IMR-90 (cell line): ENCODE measurements at regions not wholly inside any gene's neighbourhood (a gene's known extent, or its start where the extent isn't known, plus 50 kb on each side); places are given as distances from the start of the nearest gene placed in this dataset.

Experiments
- ATAC-seq: fragments of 200-7000 bp; cut with Tn5 transposase; 2 replicates; pipeline ENCODE4 v1.9.1; 2020; ENCODE audit warnings: low read depth, mild to moderate bottlenecking, moderate library complexity
- BruUV-seq: library from RNA; stranded (reverse); fragments of 400-500 nt; replicated peaks from 2 replicates; lab custom pipeline; 2021; lab: Mats Ljungman, UMichigan
- CTCF ChIA-PET: fragments of 300-600 bp; formaldehyde crosslinking; extraction: SDS; loops from one replicate; lab custom pipeline; 2021; ENCODE audit warnings: antibody characterized with exemption; lab: Yijun Ruan, JAX
- POLR2A ChIA-PET: fragments of 300-600 bp; sonication (Branson Sonifier 250); formaldehyde crosslinking; loops from one replicate; lab custom pipeline; 2022; ENCODE audit warnings: antibody characterized with exemption; ENCODE audit not compliant: unreplicated experiment; lab: Charles Lee
- DNase-seq: peaks from one replicate; pipeline ENCODE4 v3.0.0; 2013
- H2AFZ ChIP-seq: replicated peaks from 2 replicates; pipeline ENCODE3; 2013; ENCODE audit warnings: low read length, mild to moderate bottlenecking; ENCODE audit not compliant: poor library complexity
- H2AK5ac ChIP-seq: 2 replicates; pipeline ENCODE4 v1.6.1; 2013; ENCODE audit warnings: low read depth, low read length, inconsistent platforms
- H2AK9ac ChIP-seq: replicated peaks from 2 replicates; pipeline ENCODE3; 2013; ENCODE audit warnings: mild to moderate bottlenecking, low read depth, low read length, moderate library complexity; ENCODE audit not compliant: poor library complexity
- H2BK120ac ChIP-seq: 2 replicates; pipeline ENCODE4 v1.6.1; 2013; ENCODE audit warnings: low read depth, low read length, inconsistent platforms
- H2BK15ac ChIP-seq: 3 replicates; pipeline ENCODE4 v1.6.1; 2013; ENCODE audit warnings: low read depth, low read length, inconsistent platforms
- H2BK20ac ChIP-seq: 2 replicates; pipeline ENCODE4 v1.6.1; 2013; ENCODE audit warnings: low read depth, mild to moderate bottlenecking, inconsistent platforms, low read length, moderate library complexity
- H2BK5ac ChIP-seq: 2 replicates; pipeline ENCODE4 v1.6.1; 2013; ENCODE audit warnings: mild to moderate bottlenecking, low read depth, low read length, inconsistent platforms; ENCODE audit not compliant: poor library complexity, severe bottlenecking
- H3K14ac ChIP-seq: replicated peaks from 2 replicates; pipeline ENCODE4 v1.6.1; 2013; ENCODE audit warnings: low read depth, low read length, inconsistent platforms
- H3K18ac ChIP-seq: 2 replicates; pipeline ENCODE4 v1.6.1; 2013; ENCODE audit warnings: low read depth, low read length, control low read depth
- H3K23ac ChIP-seq: 2 replicates; pipeline ENCODE4 v1.6.1; 2013; ENCODE audit warnings: low read depth, low read length, inconsistent platforms
- H3K27ac ChIP-seq: 2 replicates; pipeline ENCODE4 v1.5.1; 2013; ENCODE audit warnings: mild to moderate bottlenecking, control low read depth, low read length; ENCODE audit not compliant: insufficient read depth
- H3K27me3 ChIP-seq: 2 replicates; pipeline ENCODE4 v1.6.1; 2013; ENCODE audit warnings: low read length; ENCODE audit not compliant: control insufficient read depth, insufficient read depth
- H3K36me3 ChIP-seq: 2 replicates; pipeline ENCODE4 v1.6.1; 2013; ENCODE audit warnings: low read length, mixed read lengths; ENCODE audit not compliant: control insufficient read depth, insufficient read depth
- H3K4ac ChIP-seq: 2 replicates; pipeline ENCODE4 v1.6.1; 2013; ENCODE audit warnings: low read depth, low read length, inconsistent platforms
- H3K4me1 ChIP-seq: 2 replicates; pipeline ENCODE4 v1.6.1; 2013; ENCODE audit warnings: low read length, mixed read lengths; ENCODE audit not compliant: control insufficient read depth, insufficient read depth
- H3K4me2 ChIP-seq: 2 replicates; pipeline ENCODE4 v1.6.1; 2013; ENCODE audit warnings: low read depth, mild to moderate bottlenecking, control low read depth, low read length, moderate library complexity
- H3K4me3 ChIP-seq: 2 replicates; pipeline ENCODE4 v1.5.1; 2013; ENCODE audit warnings: low read depth, mild to moderate bottlenecking, control low read depth, low read length, moderate library complexity; ENCODE audit not compliant: insufficient read depth
- H3K56ac ChIP-seq: 2 replicates; pipeline ENCODE4 v1.6.1; 2013; ENCODE audit warnings: low read length, inconsistent platforms; ENCODE audit not compliant: insufficient read depth; ENCODE audit errors: extremely low read depth
- H3K79me1 ChIP-seq, 2 experiments: 2 replicates each; pipeline ENCODE4 v1.6.1; 2013; ENCODE audit warnings: low read length in 2 of 2, inconsistent platforms in 1 of 2, low read depth in 1 of 2
- H3K9ac ChIP-seq: 2 replicates; pipeline ENCODE4 v1.6.1; 2013; ENCODE audit warnings: low read depth, low read length, control low read depth
- H3K9me1 ChIP-seq: 2 replicates; pipeline ENCODE4 v1.6.1; 2013; ENCODE audit warnings: low read length, inconsistent platforms; ENCODE audit not compliant: insufficient read depth
- H3K9me3 ChIP-seq: 2 replicates; pipeline ENCODE4 v1.6.1; 2013; ENCODE audit warnings: low read length; ENCODE audit not compliant: control insufficient read depth, insufficient read depth
- H4K20me1 ChIP-seq: 2 replicates; pipeline ENCODE4 v1.6.1; 2013; ENCODE audit warnings: low read length, inconsistent platforms; ENCODE audit not compliant: insufficient read depth
- H4K5ac ChIP-seq: 2 replicates; pipeline ENCODE4 v1.6.1; 2013; ENCODE audit warnings: mild to moderate bottlenecking, low read depth, low read length, control low read depth
- H4K8ac ChIP-seq, 2 experiments: 2 replicates each; pipeline ENCODE4 v1.6.1; 2013; ENCODE audit warnings: low read depth in 2 of 2, low read length in 2 of 2, control low read depth in 1 of 2, inconsistent platforms in 1 of 2
- H4K91ac ChIP-seq: 2 replicates; pipeline ENCODE4 v1.6.1; 2013; ENCODE audit warnings: low read depth, low read length, inconsistent platforms; ENCODE audit not compliant: insufficient read depth
- BHLHE40 ChIP-seq: fragments of 150-350 bp; IDR thresholded peaks from 2 replicates; pipeline ENCODE4 v1.6.1; 2016; ENCODE audit warnings: mild to moderate bottlenecking, low read depth, low read length
- CEBPB ChIP-seq: IDR thresholded peaks from 2 replicates; pipeline ENCODE4 v1.6.1; 2012; ENCODE audit warnings: low read depth, low read length, improper control_type of control experiment
- CHD1 ChIP-seq: IDR thresholded peaks from 2 replicates; pipeline ENCODE4 v1.6.1; 2012; ENCODE audit warnings: low read depth, low read length, improper control_type of control experiment
- FOS ChIP-seq: fragments of 150-350 bp; IDR thresholded peaks from 2 replicates; pipeline ENCODE4 v1.6.1; 2016; ENCODE audit warnings: low read depth, low read length
- MAFK ChIP-seq: IDR thresholded peaks from 2 replicates; pipeline ENCODE4 v1.6.1; 2012; ENCODE audit warnings: low read depth, low read length, improper control_type of control experiment
- MAZ ChIP-seq: IDR thresholded peaks from 2 replicates; pipeline ENCODE4 v1.6.1; 2012; ENCODE audit warnings: low read depth, mild to moderate bottlenecking, low read length, improper control_type of control experiment, moderate library complexity, borderline replicate concordance
- MXI1 ChIP-seq: IDR thresholded peaks from 2 replicates; pipeline ENCODE4 v1.6.1; 2012; ENCODE audit warnings: low read depth, mild to moderate bottlenecking, low read length, moderate library complexity, borderline replicate concordance
- NFE2L2 ChIP-seq: fragments of 150-350 bp; IDR thresholded peaks from 2 replicates; pipeline ENCODE4 v1.6.1; 2016; ENCODE audit warnings: low read depth, mild to moderate bottlenecking, low read length
- POLR2A ChIP-seq: IDR thresholded peaks from 2 replicates; pipeline ENCODE4 v1.6.1; 2012; ENCODE audit warnings: mild to moderate bottlenecking, low read depth, low read length
- RAD21 ChIP-seq: IDR thresholded peaks from 2 replicates; pipeline ENCODE4 v1.6.1; 2012; ENCODE audit warnings: low read length, improper control_type of control experiment
- RCOR1 ChIP-seq: IDR thresholded peaks from 2 replicates; pipeline ENCODE4 v1.6.1; 2012; ENCODE audit warnings: mild to moderate bottlenecking, low read length, improper control_type of control experiment; ENCODE audit not compliant: insufficient replicate concordance
- RFX5 ChIP-seq: IDR thresholded peaks from 2 replicates; pipeline ENCODE4 v1.8.0; 2012; ENCODE audit warnings: low read depth, mild to moderate bottlenecking, low read length, moderate library complexity
- SMC3 ChIP-seq: fragments of 150-350 bp; IDR thresholded peaks from 2 replicates; pipeline ENCODE4 v1.6.1; 2016; ENCODE audit warnings: low read depth, mild to moderate bottlenecking, antibody characterized with exemption, low read length, moderate library complexity
- WGBS, 2 experiments: methylation state at CpG; one replicate each; pipeline versions ENCODE4 v1.1.5 to v1.1.7; 2013; ENCODE audit warnings: missing lambda C conversion rate in 2 of 2; ENCODE audit not compliant: insufficient read length in 1 of 2; ENCODE audit errors: extremely low coverage in 2 of 2; 5-methylcytosine and 5-hydroxymethylcytosine counted together
- dilution Hi-C: fragments of 300-500 bp; cut with HindIII; formaldehyde crosslinking; loops from one replicate; pipeline ENCODE4 v1.14.3; 2018; ENCODE audit warnings: low sequenced_read_pairs; ENCODE audit not compliant: unreplicated experiment
- in situ Hi-C: fragments of 300-500 bp; cut with MboI; formaldehyde crosslinking; loops from 3 replicates; pipeline ENCODE4 v1.14.3; 2019; ENCODE audit warnings: low sequenced_read_pairs, inconsistent platforms, mixed read lengths
- intact Hi-C: fragments of 100-400 bp; cut with micrococcal nuclease; formaldehyde crosslinking; loops from 2 replicates; pipeline ENCODE4 v1.10.0; 2022
- TF ChIP-seq, protein P1 (sequence below): fragments of 150-350 bp; IDR thresholded peaks from 2 replicates; pipeline ENCODE4 v1.6.1; 2016; ENCODE audit warnings: low read depth, mild to moderate bottlenecking, low read length, moderate library complexity, borderline replicate concordance
- TF ChIP-seq, protein P2 (sequence below): fragments of 150-350 bp; IDR thresholded peaks from 2 replicates; pipeline ENCODE4 v1.6.1; 2017; ENCODE audit warnings: mild to moderate bottlenecking, antibody characterized with exemption, low read length, low read depth
- TF ChIP-seq, protein P3 (sequence below): conservative IDR thresholded peaks from 2 replicates; pipeline ENCODE4 v1.5.1; 2012; ENCODE audit warnings: mild to moderate bottlenecking, low read depth, low read length, improper control_type of control experiment

DNA sequence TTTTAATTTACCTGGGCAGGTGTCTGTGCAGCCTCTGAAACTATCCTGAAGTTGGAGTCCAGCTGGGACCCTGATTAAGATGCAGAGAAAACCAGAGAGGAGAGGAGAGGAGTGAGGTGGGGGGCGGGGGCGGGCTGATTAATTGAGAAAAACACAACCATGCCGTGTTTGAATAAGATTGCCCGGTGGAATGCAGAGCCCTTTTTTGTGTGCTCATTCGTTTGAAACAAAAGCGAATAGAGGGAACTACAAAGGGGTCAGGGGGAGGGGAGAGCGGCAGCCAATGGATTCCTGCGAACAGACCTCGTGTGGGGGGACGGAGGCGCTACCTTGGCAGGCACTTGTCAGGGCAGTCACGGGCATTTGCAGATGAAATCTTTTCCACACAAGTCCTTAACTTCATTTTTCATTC, 355.8 kb downstream of the SOX9 start:
- ATAC-seq (no peak), DNase-seq (no peak)
- in situ Hi-C loops (no loop called here), dilution Hi-C loops (no loop called here), intact Hi-C loops (no loop called here)
- TF ChIP-seq, protein P1, sequence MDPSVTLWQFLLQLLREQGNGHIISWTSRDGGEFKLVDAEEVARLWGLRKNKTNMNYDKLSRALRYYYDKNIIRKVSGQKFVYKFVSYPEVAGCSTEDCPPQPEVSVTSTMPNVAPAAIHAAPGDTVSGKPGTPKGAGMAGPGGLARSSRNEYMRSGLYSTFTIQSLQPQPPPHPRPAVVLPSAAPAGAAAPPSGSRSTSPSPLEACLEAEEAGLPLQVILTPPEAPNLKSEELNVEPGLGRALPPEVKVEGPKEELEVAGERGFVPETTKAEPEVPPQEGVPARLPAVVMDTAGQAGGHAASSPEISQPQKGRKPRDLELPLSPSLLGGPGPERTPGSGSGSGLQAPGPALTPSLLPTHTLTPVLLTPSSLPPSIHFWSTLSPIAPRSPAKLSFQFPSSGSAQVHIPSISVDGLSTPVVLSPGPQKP = no peak
- TF ChIP-seq, protein P2, sequence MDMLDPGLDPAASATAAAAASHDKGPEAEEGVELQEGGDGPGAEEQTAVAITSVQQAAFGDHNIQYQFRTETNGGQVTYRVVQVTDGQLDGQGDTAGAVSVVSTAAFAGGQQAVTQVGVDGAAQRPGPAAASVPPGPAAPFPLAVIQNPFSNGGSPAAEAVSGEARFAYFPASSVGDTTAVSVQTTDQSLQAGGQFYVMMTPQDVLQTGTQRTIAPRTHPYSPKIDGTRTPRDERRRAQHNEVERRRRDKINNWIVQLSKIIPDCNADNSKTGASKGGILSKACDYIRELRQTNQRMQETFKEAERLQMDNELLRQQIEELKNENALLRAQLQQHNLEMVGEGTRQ = no peak
- TF ChIP-seq POLR2A (no peak), MXI1 (no peak), BHLHE40 (no peak), SMC3 (no peak), NFE2L2 (no peak), CHD1 (no peak), RCOR1 (no peak), RAD21 (no peak), RFX5 (no peak), MAZ (no peak), CEBPB (no peak), MAFK (no peak), FOS (no peak)
- TF ChIP-seq, protein P3, sequence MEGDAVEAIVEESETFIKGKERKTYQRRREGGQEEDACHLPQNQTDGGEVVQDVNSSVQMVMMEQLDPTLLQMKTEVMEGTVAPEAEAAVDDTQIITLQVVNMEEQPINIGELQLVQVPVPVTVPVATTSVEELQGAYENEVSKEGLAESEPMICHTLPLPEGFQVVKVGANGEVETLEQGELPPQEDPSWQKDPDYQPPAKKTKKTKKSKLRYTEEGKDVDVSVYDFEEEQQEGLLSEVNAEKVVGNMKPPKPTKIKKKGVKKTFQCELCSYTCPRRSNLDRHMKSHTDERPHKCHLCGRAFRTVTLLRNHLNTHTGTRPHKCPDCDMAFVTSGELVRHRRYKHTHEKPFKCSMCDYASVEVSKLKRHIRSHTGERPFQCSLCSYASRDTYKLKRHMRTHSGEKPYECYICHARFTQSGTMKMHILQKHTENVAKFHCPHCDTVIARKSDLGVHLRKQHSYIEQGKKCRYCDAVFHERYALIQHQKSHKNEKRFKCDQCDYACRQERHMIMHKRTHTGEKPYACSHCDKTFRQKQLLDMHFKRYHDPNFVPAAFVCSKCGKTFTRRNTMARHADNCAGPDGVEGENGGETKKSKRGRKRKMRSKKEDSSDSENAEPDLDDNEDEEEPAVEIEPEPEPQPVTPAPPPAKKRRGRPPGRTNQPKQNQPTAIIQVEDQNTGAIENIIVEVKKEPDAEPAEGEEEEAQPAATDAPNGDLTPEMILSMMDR = no peak
- Histone ChIP-seq H3K23ac (no peak overlapping the region), H3K56ac (no peak overlapping the region), H4K20me1 (no peaks in the 10 kb centered on the region), H3K4me2 (no peak overlapping the region), H3K4me3 (no peak overlapping the region), H2AK5ac (no peak overlapping the region), H3K9me1 (no peaks in the 10 kb centered on the region), H3K79me1 (peaks cover 22 to 46% of the 10 kb centered on the region in 2 experiments), H2AFZ (no peak overlapping the region), H4K8ac (no peak overlapping the region), H3K4ac (no peak overlapping the region), H2BK20ac (no peak overlapping the region), H4K5ac (no peak overlapping the region), H3K18ac (no peak overlapping the region), H3K27ac (no peak overlapping the region), H2BK15ac (no peak overlapping the region), H2BK5ac (no peak overlapping the region), H3K9ac (no peak overlapping the region), H4K91ac (no peak overlapping the region), H2AK9ac (no peak overlapping the region), H2BK120ac (no peak overlapping the region), H3K9me3 (no peaks in the 10 kb centered on the region), H3K27me3 (no peaks in the 10 kb centered on the region), H3K36me3 (no peaks in the 10 kb centered on the region), H3K4me1 (no peaks in the 10 kb centered on the region), H3K14ac (no peak overlapping the region; the same call in 1 of the 2 replicates)
- ChIA-PET POLR2A (no interaction called here), CTCF (no interaction called here)
- no TSS peak for BruUV-seq
- 28% methylated on average over 4 of the region's 12 CpGs; no CpG with 5 or more reads in 1 of the 2 experiments for WGBS, 2 experiments
